Astrocyte of the spinal cord (primary cell): ENCODE measurements at regions not wholly inside any gene's neighbourhood (a gene's known extent, or its start where the extent isn't known, plus 50 kb on each side); places are given as distances from the start of the nearest gene placed in this dataset.

ENCODE experiments used
- DNase-seq: peaks from one replicate; pipeline ENCODE4 v3.0.0; 2011; ENCODE audit warnings: low read depth, low spot score
- H3K4me3 ChIP-seq: 2 replicates; pipeline ENCODE4 v1.5.1; 2011; ENCODE audit warnings: low read depth, mild to moderate bottlenecking, low read length, moderate library complexity
- in situ Hi-C: cut with HindIII; loops from 2 replicates; pipeline ENCODE4 v1.10.0; 2017; ENCODE audit warnings: low sequenced_read_pairs
- TF ChIP-seq, protein P1 (sequence below): IDR thresholded peaks from 2 replicates; pipeline ENCODE4 v1.5.1; 2012; ENCODE audit warnings: low read depth, mild to moderate bottlenecking, low read length, inconsistent platforms

DNA sequence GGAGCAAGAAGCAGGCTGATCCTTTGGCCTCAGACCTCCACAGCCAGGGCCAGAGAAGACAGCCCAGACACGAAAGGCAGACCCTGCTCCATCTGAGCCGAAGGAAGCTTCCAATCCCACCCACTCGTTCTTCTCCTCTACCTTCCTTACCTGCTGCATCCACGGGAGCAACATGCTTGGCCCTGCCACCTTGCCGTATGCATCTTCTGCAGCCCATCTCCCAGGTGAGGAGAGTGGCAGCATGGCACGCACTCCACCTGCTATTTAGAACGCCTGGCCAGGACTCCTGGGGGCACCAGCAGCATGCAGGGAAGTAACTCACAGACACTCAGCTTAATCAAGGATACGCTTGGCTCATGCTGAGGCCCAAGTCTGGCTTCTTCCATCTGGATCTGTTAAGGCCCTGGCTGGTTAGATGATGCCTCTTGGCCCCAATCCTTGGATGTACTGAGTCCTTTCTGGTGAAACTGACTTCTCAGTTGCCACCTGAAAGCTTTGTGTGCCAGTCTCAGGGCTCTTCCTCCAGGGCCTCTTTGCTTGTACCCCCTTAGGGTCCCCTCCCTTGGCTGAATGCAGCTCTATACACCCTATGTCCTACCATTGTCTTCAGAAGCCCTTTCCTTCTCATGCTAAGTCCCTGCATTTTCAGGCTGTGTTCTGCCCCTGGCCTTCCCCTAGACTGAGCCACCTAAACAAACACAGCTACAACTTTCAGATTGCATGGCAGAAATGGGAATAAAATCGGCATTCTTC, 604.9 kb downstream of the BUD13 start:
- H3K4me3 ChIP-seq = no peak overlapping the region
- in situ Hi-C loops = no loop called here

GRCh38 chr11:116166573-116167465, 606.0 kb downstream of the BUD13 start:
- in situ Hi-C loops = no loop called here
- no peak overlapping the region for H3K4me3 ChIP-seq
- DNase-seq = no peak
- TF ChIP-seq, protein P1, sequence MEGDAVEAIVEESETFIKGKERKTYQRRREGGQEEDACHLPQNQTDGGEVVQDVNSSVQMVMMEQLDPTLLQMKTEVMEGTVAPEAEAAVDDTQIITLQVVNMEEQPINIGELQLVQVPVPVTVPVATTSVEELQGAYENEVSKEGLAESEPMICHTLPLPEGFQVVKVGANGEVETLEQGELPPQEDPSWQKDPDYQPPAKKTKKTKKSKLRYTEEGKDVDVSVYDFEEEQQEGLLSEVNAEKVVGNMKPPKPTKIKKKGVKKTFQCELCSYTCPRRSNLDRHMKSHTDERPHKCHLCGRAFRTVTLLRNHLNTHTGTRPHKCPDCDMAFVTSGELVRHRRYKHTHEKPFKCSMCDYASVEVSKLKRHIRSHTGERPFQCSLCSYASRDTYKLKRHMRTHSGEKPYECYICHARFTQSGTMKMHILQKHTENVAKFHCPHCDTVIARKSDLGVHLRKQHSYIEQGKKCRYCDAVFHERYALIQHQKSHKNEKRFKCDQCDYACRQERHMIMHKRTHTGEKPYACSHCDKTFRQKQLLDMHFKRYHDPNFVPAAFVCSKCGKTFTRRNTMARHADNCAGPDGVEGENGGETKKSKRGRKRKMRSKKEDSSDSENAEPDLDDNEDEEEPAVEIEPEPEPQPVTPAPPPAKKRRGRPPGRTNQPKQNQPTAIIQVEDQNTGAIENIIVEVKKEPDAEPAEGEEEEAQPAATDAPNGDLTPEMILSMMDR = no peak

More for the DNA sequence above, 604.9 kb downstream of the BUD13 start:
- TF ChIP-seq, protein P1 = no peak
- DNase-seq = no peak

- TF ChIP-seq, protein P1 = no peak
- in situ Hi-C loops = no loop called here
- DNase-seq = no peak
- H3K4me3 ChIP-seq = no peak overlapping the region
Observed at GRCh38 chr11:116164843-116165242, 607.9 kb downstream of the BUD13 start.

DNA sequence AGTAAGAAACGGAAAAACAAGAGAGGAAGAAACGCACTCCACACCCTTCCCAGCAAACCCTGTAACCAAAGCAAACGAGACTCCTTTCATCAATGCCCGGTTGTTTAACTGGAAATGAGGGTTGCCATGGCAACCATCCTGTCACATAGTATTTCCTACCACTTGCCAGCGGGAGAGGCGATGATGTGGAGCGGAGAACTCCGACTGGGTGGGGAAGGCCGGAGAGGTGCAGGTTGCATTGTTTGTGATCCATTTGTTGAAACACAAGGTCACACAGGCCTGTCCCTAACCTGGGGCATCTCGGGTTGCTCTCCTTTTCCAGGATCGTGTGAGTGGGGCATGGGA, 609.9 kb downstream of the BUD13 start:
- in situ Hi-C loops = no loop called here
- DNase-seq = no peak
- TF ChIP-seq, protein P1 = no peak
- H3K4me3 ChIP-seq = no peak overlapping the region

DNA sequence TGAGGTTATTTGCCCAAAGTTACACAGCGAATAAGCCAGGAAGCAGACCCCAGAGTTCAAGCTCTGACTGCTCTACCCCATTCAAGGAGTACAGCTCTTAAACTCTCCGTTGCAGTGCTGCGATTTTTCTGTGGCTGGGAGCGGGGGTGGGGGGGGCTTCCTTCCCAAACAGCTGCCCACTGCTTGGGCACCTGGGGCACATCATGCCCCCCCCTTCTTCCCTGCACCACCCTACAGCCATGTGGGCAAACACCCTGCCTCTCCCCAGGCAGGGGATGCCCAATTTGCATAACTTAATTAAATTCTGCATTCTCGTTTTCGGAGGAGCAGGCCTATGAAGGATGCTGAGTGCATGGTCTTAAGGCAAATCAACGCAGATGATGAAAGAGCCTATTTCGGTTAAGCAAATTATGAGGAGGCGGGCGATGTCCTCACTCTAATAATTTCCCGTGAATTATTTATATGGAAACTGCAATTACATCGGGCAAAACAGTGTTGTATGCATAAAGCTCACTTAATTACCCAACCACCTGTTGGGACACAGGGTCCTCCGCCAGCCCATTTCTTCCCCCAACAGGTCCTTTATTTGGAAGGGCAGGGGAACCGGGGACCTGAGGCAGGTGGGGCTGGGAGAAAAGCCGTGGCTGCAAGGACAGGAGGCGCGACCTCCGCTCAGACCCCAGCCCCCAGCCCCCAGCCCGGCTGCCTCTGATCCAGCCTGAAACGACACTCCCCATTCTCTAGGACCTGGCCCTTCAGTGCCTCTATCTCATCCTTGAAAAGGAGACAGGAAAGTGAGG, 610.5 kb downstream of the BUD13 start:
- no peak for DNase-seq
- in situ Hi-C loops = no loop called here
- no peak overlapping the region for H3K4me3 ChIP-seq
- TF ChIP-seq, protein P1 = no peak

GRCh38 chr11:116148645-116149044, 624.1 kb downstream of the BUD13 start:
- no peak overlapping the region for H3K4me3 ChIP-seq
- in situ Hi-C loops = no loop called here
- no peak for DNase-seq
- TF ChIP-seq, protein P1 = no peak
